CD4-positive, alpha-beta T cell treated with Interleukin-4 for 1 hour (primary cell): ENCODE measurements at regions not wholly inside any gene's neighbourhood (a gene's known extent, or its start where the extent isn't known, plus 50 kb on each side); places are given as distances from the start of the nearest gene placed in this dataset.
"Not testable (repeated sequence)": the region's sequence is repeated elsewhere in the genome, so short reads cannot be mapped to it uniquely, and the experiment has no call there.

Experiments
- DNase-seq, 2 donors: peaks; one replicate each; pipeline ENCODE4 v3.0.0-alpha.2; 2020 to 2022

GRCh38 chr16:86219655-86220445, 290.5 kb upstream of the FOXF1 start:
- no peak for DNase-seq

GRCh38 chr16:86220561-86220960, 289.8 kb upstream of the FOXF1 start:
- DNase-seq, result no peak

- DNase-seq, result no peak
These were observed 289.2 kb upstream of the FOXF1 start for GRCh38 chr16:86221085-86221484.

- DNase-seq, result no peak
These were observed 287.8 kb upstream of the FOXF1 start for GRCh38 chr16:86222547-86222946.

- no peak for DNase-seq
These were observed 287.3 kb upstream of the FOXF1 start for GRCh38 chr16:86222965-86223551.

- peak in 1 of 2 donors; percentile 5 for DNase-seq
These were observed 286.2 kb upstream of the FOXF1 start for GRCh38 chr16:86224126-86224525.

- no peak for DNase-seq
These were observed 285.7 kb upstream of the FOXF1 start for GRCh38 chr16:86224629-86225028.

GRCh38 chr16:86225905-86226371, 284.4 kb upstream of the FOXF1 start:
- no peak for DNase-seq

- DNase-seq, result no peak
These were observed 283.3 kb upstream of the FOXF1 start for GRCh38 chr16:86227041-86227440.

- no peak for DNase-seq
These were observed 282.5 kb upstream of the FOXF1 start for GRCh38 chr16:86227801-86228200.

- DNase-seq, result no peak
These were observed 281.6 kb upstream of the FOXF1 start for GRCh38 chr16:86228713-86229112.

- no peak for DNase-seq
These were observed 281.0 kb upstream of the FOXF1 start for GRCh38 chr16:86229283-86229682.

GRCh38 chr16:86229866-86230656, 280.3 kb upstream of the FOXF1 start:
- no peak for DNase-seq

- DNase-seq, result no peak
These were observed 278.9 kb upstream of the FOXF1 start for GRCh38 chr16:86231321-86231995.

GRCh38 chr16:86231996-86232350, 278.4 kb upstream of the FOXF1 start:
- no peak for DNase-seq

- no peak for DNase-seq
These were observed 277.8 kb upstream of the FOXF1 start for GRCh38 chr16:86232496-86232895.

- not testable (repeated sequence) for DNase-seq
These were observed 276.8 kb upstream of the FOXF1 start for GRCh38 chr16:86233506-86233905.

GRCh38 chr16:86239381-86239780, 270.9 kb upstream of the FOXF1 start:
- no peak for DNase-seq

- DNase-seq, result no peak
These were observed 269.5 kb upstream of the FOXF1 start for GRCh38 chr16:86240716-86241363.

GRCh38 chr16:86241681-86242080, 268.6 kb upstream of the FOXF1 start:
- DNase-seq, result no peak

GRCh38 chr16:86242244-86243122, 267.8 kb upstream of the FOXF1 start:
- DNase-seq, result no peak

GRCh38 chr16:86243123-86243473, 267.2 kb upstream of the FOXF1 start:
- DNase-seq, result no peak
